SU-DHL-6 (cell line): ENCODE measurements at regions not wholly inside any gene's neighbourhood (a gene's known extent, or its start where the extent isn't known, plus 50 kb on each side); places are given as distances from the start of the nearest gene placed in this dataset.
"Not testable (repeated sequence)": the region's sequence is repeated elsewhere in the genome, so short reads cannot be mapped to it uniquely, and the experiment has no call there.

Experiments
- H2AFZ ChIP-seq: fragments of 200-600 bp; sonication (generic); 2 replicates; pipeline ENCODE4 v1.6.1; 2014; ENCODE audit warnings: low read depth, mild to moderate bottlenecking, moderate library complexity, mixed read lengths, antibody characterized with exemption, low read length; ENCODE audit not compliant: severe bottlenecking
- H3F3A ChIP-seq: fragments of 200-600 bp; shearing (Covaris generic); 2 replicates; pipeline ENCODE4 v1.6.0; 2016; ENCODE audit warnings: antibody characterized with exemption, mild to moderate bottlenecking; ENCODE audit not compliant: insufficient read depth
- H3K27ac ChIP-seq: fragments of 200-600 bp; sonication (generic); 2 replicates; pipeline ENCODE4 v1.5.1; 2016; ENCODE audit warnings: low read depth, mild to moderate bottlenecking, low read length, moderate library complexity, mixed read lengths
- H3K27me3 ChIP-seq: fragments of 200-600 bp; sonication (generic), shearing (Covaris generic); 2 replicates; pipeline ENCODE4 v1.6.0; 2014; ENCODE audit warnings: mild to moderate bottlenecking, low read length
- H3K36me3 ChIP-seq: fragments of 200-600 bp; sonication (generic); 2 replicates; pipeline ENCODE4 v1.6.1; 2014; ENCODE audit warnings: mild to moderate bottlenecking, low read length, mixed read lengths
- H3K4me2 ChIP-seq: fragments of 300-600, 200-600 bp; shearing (Covaris generic), sonication (generic); 2 replicates; pipeline ENCODE4 v1.6.0; 2014; ENCODE audit warnings: low read length, low read depth, mild to moderate bottlenecking; ENCODE audit not compliant: poor library complexity, severe bottlenecking
- H3K4me3 ChIP-seq: fragments of 200-600 bp; sonication (generic); 2 replicates; pipeline ENCODE4 v1.5.1; 2014; ENCODE audit warnings: antibody characterized with exemption, low read length, mild to moderate bottlenecking, mixed read lengths; ENCODE audit not compliant: insufficient read depth, poor library complexity, severe bottlenecking
- H3K79me2 ChIP-seq: fragments of 200-600 bp; sonication (generic); 2 replicates; pipeline ENCODE4 v1.6.1; 2014; ENCODE audit warnings: mild to moderate bottlenecking, low read length, moderate library complexity; ENCODE audit not compliant: insufficient read depth
- H3K9ac ChIP-seq: fragments of 200-600 bp; sonication (generic); 2 replicates; pipeline ENCODE4 v1.7.0; 2014; ENCODE audit warnings: mild to moderate bottlenecking, low read length
- H3K9me2 ChIP-seq: fragments of 200-600 bp; sonication (generic); replicated peaks from 2 replicates; pipeline ENCODE4 v1.6.1; 2014; ENCODE audit warnings: low read length; ENCODE audit not compliant: insufficient read depth
- H3K9me3 ChIP-seq: fragments of 200-600 bp; sonication (generic); 2 replicates; pipeline ENCODE4 v1.6.1; 2014; ENCODE audit warnings: low read length, mixed read lengths; ENCODE audit not compliant: insufficient read depth
- H4K20me1 ChIP-seq: fragments of 200-600 bp; sonication (generic); 2 replicates; pipeline ENCODE4 v1.6.1; 2014; ENCODE audit warnings: low read depth, mild to moderate bottlenecking, antibody characterized with exemption, low read length, moderate library complexity, mixed read lengths
- CTCF ChIP-seq: fragments of 200-600 bp; sonication (generic); IDR thresholded peaks from one replicate; pipeline ENCODE4 v1.5.1; 2017; ENCODE audit warnings: antibody characterized with exemption, mild to moderate bottlenecking, low read length, moderate library complexity; ENCODE audit not compliant: insufficient read depth, poor library complexity, severe bottlenecking
- EZH2phosphoT487 ChIP-seq: fragments of 200-600 bp; sonication (generic), shearing (Covaris generic); conservative IDR thresholded peaks from 2 replicates; pipeline ENCODE4 v1.6.1; 2018; ENCODE audit warnings: mild to moderate bottlenecking, antibody characterized with exemption, low read length, moderate library complexity, mixed read lengths

DNA sequence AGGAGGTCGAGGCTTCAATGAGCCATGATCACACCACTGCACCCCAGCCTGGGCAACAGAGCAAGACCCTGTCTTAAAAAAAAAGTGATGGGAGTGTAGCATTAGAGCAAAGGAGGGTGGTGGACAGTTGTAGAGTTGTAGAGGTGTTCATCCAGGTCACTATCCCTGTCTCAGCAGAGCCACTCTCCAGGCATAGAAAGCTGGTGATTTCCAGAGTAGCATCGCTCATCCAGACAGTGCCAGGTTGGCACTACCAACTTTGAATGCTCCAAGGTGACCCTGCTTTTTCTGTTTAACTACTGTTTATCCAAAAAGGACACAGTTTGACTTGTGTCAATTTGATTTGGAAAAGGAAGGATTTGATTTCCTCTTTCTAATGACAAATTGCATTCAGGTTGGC lies 147.3 kb downstream of the USP46 start:
- Histone ChIP-seq H3K9me3 (no peaks in the 10 kb centered on the region), H3K4me2 (no peak overlapping the region), H3K9me2 (no peaks in the 10 kb centered on the region), H3F3A (no peaks in the 10 kb centered on the region), H3K79me2 (no peaks in the 10 kb centered on the region), H4K20me1 (no peaks in the 10 kb centered on the region), H3K4me3 (no peak overlapping the region), H3K36me3 (no peaks in the 10 kb centered on the region), H3K27ac (no peak overlapping the region), H3K27me3 (no peaks in the 10 kb centered on the region), H2AFZ (no peak overlapping the region), H3K9ac (no peak overlapping the region)
- no peak for TF ChIP-seq EZH2phosphoT487
- no peak for TF ChIP-seq CTCF

GRCh38 chr4:52512291-52512690 lies 146.8 kb downstream of the USP46 start:
- Histone ChIP-seq H3K4me3 (no peak overlapping the region), H3K4me2 (no peak overlapping the region), H2AFZ (no peak overlapping the region), H3F3A (no peaks in the 10 kb centered on the region), H3K36me3 (no peaks in the 10 kb centered on the region), H3K27ac (no peak overlapping the region), H3K27me3 (no peaks in the 10 kb centered on the region), H3K9ac (no peak overlapping the region), H4K20me1 (no peaks in the 10 kb centered on the region), H3K79me2 (no peaks in the 10 kb centered on the region), H3K9me2 (no peaks in the 10 kb centered on the region), H3K9me3 (no peaks in the 10 kb centered on the region)
- TF ChIP-seq CTCF: no peak
- no peak for TF ChIP-seq EZH2phosphoT487

DNA sequence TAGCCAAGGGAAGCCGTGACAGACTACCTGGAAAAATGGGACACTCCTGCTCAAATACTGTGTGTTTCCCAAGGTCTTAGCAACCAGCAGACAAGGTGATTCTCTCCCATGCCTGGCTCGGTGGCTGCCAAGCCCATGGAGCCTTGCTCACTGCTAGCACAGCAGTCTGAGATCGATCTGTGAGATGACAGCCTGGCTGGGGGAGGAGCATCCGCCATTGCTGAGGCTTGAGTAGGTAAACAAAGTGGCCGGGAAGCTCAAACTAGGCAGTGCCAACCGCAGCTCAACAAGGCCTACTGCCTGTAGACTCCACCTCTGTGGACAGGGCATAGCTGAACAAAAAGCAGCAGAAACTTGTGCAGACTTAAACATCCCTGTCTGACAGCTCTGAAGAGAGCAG lies 137.0 kb downstream of the USP46 start:
- H3K9ac ChIP-seq, H3K9me3 ChIP-seq, H3K36me3 ChIP-seq, H2AFZ ChIP-seq, H4K20me1 ChIP-seq, H3K4me2 ChIP-seq, H3K4me3 ChIP-seq, H3F3A ChIP-seq, H3K27ac ChIP-seq, H3K27me3 ChIP-seq, H3K79me2 ChIP-seq, H3K9me2 ChIP-seq: not testable (repeated sequence)

DNA sequence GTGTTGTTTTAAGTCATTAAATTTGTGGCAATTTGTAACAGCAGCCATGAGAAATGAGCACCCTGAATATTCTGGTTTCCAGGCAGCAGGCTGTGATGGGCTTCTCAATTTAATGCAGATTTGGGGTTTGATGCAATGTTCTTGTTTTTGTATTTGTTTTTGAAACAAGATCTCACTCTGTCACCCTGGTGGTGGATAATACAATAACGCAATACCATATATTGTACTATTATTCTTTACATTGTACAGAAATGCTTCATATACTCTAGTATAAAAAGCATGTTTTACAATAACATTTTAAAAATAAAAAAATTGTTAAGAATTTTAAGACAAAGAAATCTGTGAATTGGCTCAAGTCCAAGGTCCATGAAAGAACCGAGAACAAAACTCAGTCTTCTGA lies 129.1 kb downstream of the USP46 start:
- Histone ChIP-seq H3K4me2 (no peak overlapping the region), H3K9me2 (no peaks in the 10 kb centered on the region), H3K27ac (no peak overlapping the region), H3F3A (no peaks in the 10 kb centered on the region), H3K36me3 (no peaks in the 10 kb centered on the region), H3K9me3 (no peaks in the 10 kb centered on the region), H3K79me2 (no peaks in the 10 kb centered on the region), H3K9ac (no peak overlapping the region), H2AFZ (no peak overlapping the region), H3K4me3 (no peak overlapping the region), H3K27me3 (no peaks in the 10 kb centered on the region), H4K20me1 (no peaks in the 10 kb centered on the region)
- TF ChIP-seq EZH2phosphoT487 (no peak), CTCF (no peak)
